GM12873 (cell line): ENCODE measurements at regions not wholly inside any gene's neighbourhood (a gene's known extent, or its start where the extent isn't known, plus 50 kb on each side); places are given as distances from the start of the nearest gene placed in this dataset.

ENCODE experiments used
- TF ChIP-seq, protein P1 (sequence below): IDR thresholded peaks from 2 replicates; pipeline ENCODE4 v1.5.1; 2012; ENCODE audit warnings: low read depth, mild to moderate bottlenecking, moderate library complexity, low read length, control low read depth; ENCODE audit not compliant: insufficient read depth; ENCODE audit errors: missing control alignments

DNA sequence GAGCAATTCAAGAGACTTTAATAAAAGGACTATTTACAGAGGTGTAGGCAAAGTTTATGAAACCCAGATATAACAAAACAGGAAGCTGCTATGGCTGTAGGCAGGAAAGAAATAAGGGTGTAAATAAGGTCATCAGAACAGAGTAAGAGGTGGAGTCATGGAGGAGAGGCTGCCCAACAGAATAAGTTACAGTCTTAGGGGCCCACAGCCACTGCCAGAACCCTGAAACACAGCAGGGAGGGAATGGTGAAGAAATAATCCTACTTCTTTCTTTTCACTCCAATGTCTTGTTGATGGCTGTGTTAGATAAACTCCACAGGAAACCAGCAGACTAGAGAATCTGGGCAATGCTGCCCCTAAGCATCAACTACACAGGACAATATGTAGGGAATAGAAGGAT is 155.8 kb upstream of the TAC1 start:
- TF ChIP-seq, protein P1, sequence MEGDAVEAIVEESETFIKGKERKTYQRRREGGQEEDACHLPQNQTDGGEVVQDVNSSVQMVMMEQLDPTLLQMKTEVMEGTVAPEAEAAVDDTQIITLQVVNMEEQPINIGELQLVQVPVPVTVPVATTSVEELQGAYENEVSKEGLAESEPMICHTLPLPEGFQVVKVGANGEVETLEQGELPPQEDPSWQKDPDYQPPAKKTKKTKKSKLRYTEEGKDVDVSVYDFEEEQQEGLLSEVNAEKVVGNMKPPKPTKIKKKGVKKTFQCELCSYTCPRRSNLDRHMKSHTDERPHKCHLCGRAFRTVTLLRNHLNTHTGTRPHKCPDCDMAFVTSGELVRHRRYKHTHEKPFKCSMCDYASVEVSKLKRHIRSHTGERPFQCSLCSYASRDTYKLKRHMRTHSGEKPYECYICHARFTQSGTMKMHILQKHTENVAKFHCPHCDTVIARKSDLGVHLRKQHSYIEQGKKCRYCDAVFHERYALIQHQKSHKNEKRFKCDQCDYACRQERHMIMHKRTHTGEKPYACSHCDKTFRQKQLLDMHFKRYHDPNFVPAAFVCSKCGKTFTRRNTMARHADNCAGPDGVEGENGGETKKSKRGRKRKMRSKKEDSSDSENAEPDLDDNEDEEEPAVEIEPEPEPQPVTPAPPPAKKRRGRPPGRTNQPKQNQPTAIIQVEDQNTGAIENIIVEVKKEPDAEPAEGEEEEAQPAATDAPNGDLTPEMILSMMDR = no peak

DNA sequence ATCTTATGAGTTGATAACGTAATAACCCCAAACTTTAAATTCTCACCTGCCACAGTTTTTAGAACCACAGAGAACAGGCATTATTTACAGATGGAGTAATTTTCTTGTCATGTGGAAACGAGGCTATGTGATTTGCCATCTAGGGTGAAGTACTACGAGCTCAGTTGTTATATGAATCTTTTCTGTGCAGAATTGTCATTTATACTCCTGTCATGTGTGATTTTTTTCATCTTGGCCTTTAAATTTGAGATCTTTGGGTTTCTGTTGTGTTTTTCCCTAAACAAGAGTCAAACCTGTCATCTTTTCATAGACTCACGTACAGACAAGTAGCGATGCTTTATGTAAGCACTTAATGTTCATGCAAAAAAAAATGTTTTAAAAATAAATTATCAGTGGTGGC is 153.7 kb upstream of the TAC1 start:
- TF ChIP-seq, protein P1 = no peak

DNA sequence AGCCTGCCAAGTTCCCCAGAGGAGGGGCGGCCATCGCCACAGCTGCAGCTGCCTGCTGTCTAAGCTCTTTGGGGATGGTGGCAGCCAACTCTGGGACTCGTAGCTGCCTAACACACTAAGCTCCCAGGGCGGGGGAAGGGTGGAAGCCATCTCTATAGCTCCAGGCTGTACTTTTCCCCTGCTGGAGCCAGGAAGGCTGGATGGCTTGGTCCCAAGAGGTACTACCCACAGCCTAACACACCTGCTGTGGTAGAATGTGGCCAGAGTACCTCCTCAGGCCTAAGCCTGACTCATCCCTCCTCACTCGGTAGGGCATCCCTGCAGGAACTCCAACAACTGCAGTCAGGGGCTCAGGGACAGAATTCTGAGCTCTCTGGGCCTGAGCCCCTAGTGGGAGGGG is 151.7 kb upstream of the TAC1 start:
- TF ChIP-seq, protein P1 = no peak

DNA sequence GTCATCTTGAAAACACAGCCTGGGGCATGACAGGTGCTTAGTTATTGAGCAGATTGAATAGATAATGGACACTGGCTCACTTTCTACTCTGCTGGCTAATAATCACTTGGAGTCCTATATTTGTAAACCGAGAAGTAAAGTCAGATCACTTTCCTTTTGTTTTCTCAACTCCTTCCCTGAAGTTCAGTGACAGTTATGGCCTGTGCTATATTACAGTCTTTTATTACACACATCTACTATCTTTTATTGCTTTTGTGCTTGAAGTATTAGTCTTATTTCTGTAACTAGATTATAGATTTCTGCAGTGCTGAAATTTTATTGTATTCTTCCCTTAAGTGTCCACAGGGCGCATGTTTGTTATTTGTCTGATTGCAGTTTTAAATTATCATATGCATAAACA is 136.4 kb upstream of the TAC1 start:
- TF ChIP-seq, protein P1 = no peak

DNA sequence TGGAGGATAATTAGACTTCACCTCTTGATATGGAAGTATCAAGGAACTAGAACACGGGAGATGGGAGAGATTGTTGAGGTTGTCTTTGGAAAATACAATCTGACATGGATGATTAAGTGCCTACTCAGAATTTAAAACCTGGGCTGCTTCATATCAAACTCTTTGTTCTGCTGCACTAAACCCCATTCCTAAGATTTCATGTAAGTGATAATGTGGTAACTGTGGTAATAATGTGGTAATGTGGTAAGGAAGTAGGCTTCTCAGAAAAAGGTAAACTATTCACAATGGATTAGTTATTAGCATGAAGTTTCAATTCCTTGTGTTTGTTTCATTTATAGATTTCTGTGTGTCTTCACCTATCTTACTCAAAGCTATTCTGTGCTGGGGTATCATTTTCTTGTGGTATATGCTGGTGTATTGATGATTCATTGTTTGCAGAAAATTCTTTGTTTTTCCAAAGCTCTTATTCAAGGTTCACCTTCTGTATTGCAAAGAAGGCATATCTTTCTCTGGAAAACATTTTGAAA is 129.9 kb upstream of the TAC1 start:
- TF ChIP-seq, protein P1 = no peak

DNA sequence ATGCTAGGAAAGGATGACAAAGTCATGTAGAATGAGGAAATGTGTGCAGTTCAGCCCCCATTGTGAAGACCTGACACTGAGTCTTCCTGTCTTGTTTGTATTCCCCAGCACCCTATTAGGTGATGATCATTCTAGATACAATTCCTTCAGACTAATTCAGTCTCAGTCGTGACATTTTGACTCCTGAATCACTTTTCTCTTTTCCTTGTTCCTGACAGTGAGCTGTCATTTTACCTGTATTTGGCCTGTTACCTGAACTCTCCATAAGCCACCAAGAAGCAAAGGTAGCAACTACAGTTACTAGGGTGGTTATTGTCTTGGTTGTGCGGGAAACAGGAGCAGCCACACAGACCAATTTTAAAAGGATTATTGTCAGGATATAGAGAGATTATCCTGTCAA is 111.4 kb upstream of the TAC1 start:
- TF ChIP-seq, protein P1 = no peak

DNA sequence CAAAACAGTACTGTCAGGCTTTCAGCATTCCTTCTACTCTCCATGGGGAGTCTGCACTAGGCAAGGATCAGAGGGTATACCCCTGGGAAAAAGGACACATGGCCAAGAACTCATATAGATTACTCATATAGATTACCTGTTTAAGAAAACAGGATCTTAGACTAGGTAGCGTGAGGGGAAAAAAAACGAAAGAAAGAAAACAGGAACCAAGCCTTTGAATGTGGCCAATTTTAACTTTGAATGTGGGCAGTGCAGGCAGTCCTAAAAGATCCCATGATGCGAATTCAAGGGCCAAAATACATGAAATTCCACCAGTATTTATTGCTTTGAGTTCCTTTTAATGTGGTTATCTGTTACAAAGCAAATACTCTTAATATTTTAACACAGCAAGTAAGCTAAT is 108.6 kb upstream of the TAC1 start:
- TF ChIP-seq, protein P1 = no peak
